Nephron progenitor cell (in vitro differentiated cells): ENCODE measurements at regions not wholly inside any gene's neighbourhood (a gene's known extent, or its start where the extent isn't known, plus 50 kb on each side); places are given as distances from the start of the nearest gene placed in this dataset.

Experiments used
- DNase-seq: peaks from one replicate; pipeline ENCODE4 v3.0.0; 2021
- H3K27ac Mint-ChIP-seq: 2 replicates; pipeline ENCODE4 v1.8.0; 2021; ENCODE audit warnings: mild to moderate bottlenecking, moderate library complexity, mixed read lengths
- H3K27me3 Mint-ChIP-seq: 2 replicates; pipeline ENCODE4 v1.8.0; 2021; ENCODE audit warnings: mild to moderate bottlenecking, low read depth, mixed read lengths; ENCODE audit not compliant: poor library complexity
- H3K36me3 Mint-ChIP-seq: 2 replicates; pipeline ENCODE4 v1.8.0; 2021; ENCODE audit warnings: low read depth, mixed read lengths
- H3K4me1 Mint-ChIP-seq: 2 replicates; pipeline ENCODE4 v1.8.0; 2021; ENCODE audit warnings: mixed read lengths
- H3K4me3 Mint-ChIP-seq: 2 replicates; pipeline ENCODE4 v1.8.0; 2021; ENCODE audit warnings: mild to moderate bottlenecking, moderate library complexity, mixed read lengths
- H3K9me3 Mint-ChIP-seq: 2 replicates; pipeline ENCODE4 v1.8.0; 2021; ENCODE audit warnings: mild to moderate bottlenecking, moderate library complexity, mixed read lengths
- CTCF ChIP-seq: fragments of 200-600 bp; sonication (generic); IDR thresholded peaks from 2 replicates; pipeline ENCODE4 v1.5.0; 2021; ENCODE audit warnings: antibody characterized with exemption

- Mint-ChIP-seq H3K4me3 (no peak overlapping the region), H3K27ac (no peak overlapping the region), H3K4me1 (no peaks in the 10 kb centered on the region), H3K36me3 (no peaks in the 10 kb centered on the region), H3K27me3 (peaks cover 1% of the 10 kb centered on the region), H3K9me3 (no peaks in the 10 kb centered on the region)
- no peak for DNase-seq
- TF ChIP-seq CTCF = no peak
These were observed 135.4 kb downstream of the SYT10 start for GRCh38 chr12:33304176-33304575.

GRCh38 chr12:33296529-33296928 is 143.1 kb downstream of the SYT10 start:
- Mint-ChIP-seq H3K9me3 (no peaks in the 10 kb centered on the region), H3K27me3 (peaks cover 5% of the 10 kb centered on the region), H3K36me3 (no peaks in the 10 kb centered on the region), H3K4me3 (no peak overlapping the region), H3K4me1 (no peaks in the 10 kb centered on the region), H3K27ac (no peak overlapping the region)
- no peak for DNase-seq
- no peak for TF ChIP-seq CTCF

- Mint-ChIP-seq H3K4me1 (no peaks in the 10 kb centered on the region), H3K4me3 (no peak overlapping the region), H3K27me3 (peaks cover 6% of the 10 kb centered on the region), H3K9me3 (no peaks in the 10 kb centered on the region), H3K36me3 (no peaks in the 10 kb centered on the region), H3K27ac (no peak overlapping the region)
- TF ChIP-seq CTCF = no peak
- DNase-seq = no peak
These were observed 148.9 kb downstream of the SYT10 start for GRCh38 chr12:33290703-33291102.

GRCh38 chr12:33283054-33283453 is 156.6 kb downstream of the SYT10 start:
- Mint-ChIP-seq H3K4me3 (no peak overlapping the region), H3K9me3 (peaks cover 38% of the 10 kb centered on the region), H3K27ac (no peak overlapping the region), H3K36me3 (no peaks in the 10 kb centered on the region), H3K4me1 (no peaks in the 10 kb centered on the region), H3K27me3 (peaks cover 10% of the 10 kb centered on the region)
- TF ChIP-seq CTCF = no peak
- no peak for DNase-seq

- peaks cover 46% of the 10 kb centered on the region for H3K9me3 Mint-ChIP-seq
- no peaks in the 10 kb centered on the region for H3K4me1 Mint-ChIP-seq
- H3K27me3 Mint-ChIP-seq = peaks cover 4% of the 10 kb centered on the region
- no peak overlapping the region for H3K4me3 Mint-ChIP-seq
- no peak for DNase-seq
- H3K36me3 Mint-ChIP-seq = no peaks in the 10 kb centered on the region
- H3K27ac Mint-ChIP-seq = no peak overlapping the region
- no peak for TF ChIP-seq CTCF
These were observed 162.2 kb downstream of the SYT10 start for GRCh38 chr12:33277376-33277775.

GRCh38 chr12:33267641-33268040 is 172.0 kb downstream of the SYT10 start:
- no peak for DNase-seq
- Mint-ChIP-seq H3K27ac (no peak overlapping the region), H3K36me3 (no peaks in the 10 kb centered on the region), H3K4me1 (peaks cover 10% of the 10 kb centered on the region), H3K9me3 (peaks cover 6% of the 10 kb centered on the region), H3K4me3 (no peak overlapping the region), H3K27me3 (no peaks in the 10 kb centered on the region)
- no peak for TF ChIP-seq CTCF
